ENCODE measurements at regions not wholly inside any gene's neighbourhood (a gene's known extent, or its start where the extent isn't known, plus 50 kb on each side); places are given as distances from the start of the nearest gene placed in this dataset.
"Not testable (repeated sequence)": the region's sequence is repeated elsewhere in the genome, so short reads cannot be mapped to it uniquely, and the experiment has no call there.

DNA sequence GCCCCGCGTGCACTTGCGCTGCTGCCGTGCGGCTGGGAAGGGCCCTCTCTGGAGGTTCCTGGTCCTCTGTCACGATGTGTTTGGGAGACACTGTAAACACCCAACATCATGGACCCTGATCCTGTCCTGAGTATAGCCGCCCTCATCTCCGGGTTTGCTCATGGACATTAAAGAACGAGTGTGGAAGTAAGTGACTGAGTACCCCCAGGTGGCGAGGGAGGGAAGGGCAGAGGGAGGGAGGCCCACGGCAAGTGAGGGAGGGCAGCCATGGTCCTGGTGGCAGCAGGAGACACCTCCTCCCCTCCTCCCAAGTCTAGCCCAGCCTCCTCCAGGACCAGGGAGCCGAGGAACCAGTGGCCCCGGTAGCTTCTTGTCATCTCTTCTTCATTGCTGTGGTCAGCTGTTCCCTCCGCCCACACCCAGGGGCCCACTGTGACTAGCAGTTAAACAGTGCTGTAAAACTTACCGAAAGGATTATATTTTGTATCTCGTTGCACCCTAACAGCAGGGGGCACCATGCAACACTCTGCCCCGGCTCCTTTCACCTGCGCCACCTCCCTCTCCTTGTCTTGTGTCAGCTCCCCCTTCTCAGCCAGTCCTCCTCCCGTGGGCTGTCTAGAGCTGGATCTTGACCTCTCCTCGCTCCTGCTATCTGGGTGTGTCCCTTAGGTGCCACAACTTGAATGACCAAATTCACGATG is 566.5 kb upstream of the B3GAT1 start:
- DNase-seq (ENCODE audit: low read depth in 3 of 3), result no peak

DNA sequence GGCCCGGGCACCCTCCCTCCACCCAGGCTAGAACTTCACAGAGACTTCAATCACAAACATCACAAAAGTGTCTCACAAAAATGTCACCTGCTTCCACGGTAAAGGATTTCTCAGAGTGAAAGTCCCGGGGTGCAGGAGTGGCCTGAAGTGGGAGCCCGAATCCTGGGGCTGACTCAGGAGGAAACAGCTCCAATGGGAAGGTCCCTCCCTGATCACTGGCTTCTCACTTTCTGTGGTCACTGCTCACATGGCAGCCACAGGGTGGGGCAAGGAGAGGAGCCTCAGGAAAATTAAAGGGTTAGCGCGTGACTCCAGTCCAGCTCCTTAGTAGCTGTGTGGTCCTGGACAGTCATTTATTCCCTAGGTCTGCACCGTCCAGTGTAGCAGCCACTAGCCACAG is 564.5 kb upstream of the B3GAT1 start:
- DNase-seq (ENCODE audit: low read depth in 3 of 3), result no peak

DNA sequence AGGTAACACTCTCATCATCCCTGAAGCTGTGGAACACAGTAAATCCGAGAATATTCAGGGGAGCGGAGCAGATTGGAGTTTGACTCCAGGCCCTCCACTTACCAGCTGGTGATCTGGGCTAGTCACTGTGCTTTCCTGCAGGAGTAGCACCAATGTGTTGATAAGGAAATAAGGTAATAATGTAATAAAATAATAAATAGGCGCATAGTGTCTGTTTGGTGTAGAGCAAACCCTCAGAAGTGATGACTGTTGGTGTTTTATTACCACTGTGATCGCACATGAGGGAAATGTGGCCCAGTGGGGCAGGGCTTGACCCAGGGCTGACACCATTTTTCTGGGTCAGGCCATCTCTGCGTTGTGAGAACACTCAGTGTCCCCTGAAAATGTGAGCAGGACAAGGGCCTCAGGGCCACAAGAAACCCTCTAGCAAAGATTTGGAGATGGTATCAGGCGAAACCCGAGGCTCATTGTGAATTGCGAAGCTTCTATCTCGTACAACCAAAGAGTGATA is 563.9 kb upstream of the B3GAT1 start:
- no peak for DNase-seq (ENCODE audit: low read depth in 3 of 3)

DNA sequence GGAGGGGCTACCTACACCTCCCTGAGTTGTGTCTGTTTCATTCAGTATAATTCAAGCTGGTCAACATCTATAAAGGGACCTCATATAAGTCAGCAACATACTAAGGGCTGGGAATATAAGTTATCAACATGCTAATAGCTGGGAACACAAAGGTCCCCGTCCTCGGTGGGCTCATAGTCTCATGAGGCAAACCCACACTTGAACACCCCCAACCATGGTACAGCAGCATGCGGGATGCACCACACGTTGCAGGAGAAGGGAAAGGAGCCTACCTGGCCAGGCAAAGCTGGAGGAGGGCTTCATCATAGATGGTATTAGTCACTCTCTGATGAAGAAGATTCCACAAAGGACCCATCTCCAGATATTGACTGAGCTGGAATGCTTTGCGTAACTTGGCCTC is 561.8 kb upstream of the B3GAT1 start:
- no peak for DNase-seq (ENCODE audit: low read depth in 3 of 3)

DNA sequence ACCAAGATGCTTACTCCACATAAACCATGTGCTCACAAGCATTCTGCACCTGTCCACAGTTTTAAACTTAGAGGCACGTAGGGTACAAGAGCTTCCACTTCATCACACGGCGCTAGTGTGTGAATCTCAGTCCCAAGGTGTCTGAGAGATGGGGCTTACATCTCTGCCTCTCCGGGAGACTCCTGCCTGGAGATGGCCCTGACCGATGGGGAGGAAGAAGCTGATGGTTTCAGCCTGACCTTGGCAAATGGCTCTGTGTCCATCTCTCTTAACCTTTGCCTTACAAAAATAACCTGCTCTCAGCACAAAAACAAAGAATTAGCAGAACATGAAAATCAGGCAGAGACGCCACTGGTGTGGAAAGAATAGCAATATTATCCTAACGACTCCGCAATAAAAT is 559.3 kb upstream of the B3GAT1 start:
- DNase-seq (ENCODE audit: low read depth in 3 of 3), result no peak

DNA sequence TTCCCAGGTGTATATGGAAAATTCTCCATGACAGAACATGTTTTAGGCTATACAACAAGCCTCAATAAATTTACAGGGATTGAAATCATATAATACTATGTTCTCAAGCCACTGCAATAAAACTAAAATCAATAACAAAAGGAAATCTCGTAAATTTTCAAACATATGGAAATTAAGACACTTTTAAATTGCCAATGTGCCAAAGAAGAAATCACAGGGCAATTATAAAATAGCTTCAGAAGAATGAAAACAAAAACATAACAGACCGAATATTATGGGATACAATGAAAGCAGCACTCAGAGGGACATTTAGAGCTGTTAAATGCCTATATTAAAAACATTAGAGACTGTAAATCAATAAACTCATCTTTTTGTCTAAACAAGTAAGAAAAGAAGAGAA is 555.7 kb upstream of the B3GAT1 start:
- DNase-seq (ENCODE audit: low read depth in 3 of 3), result no peak

DNA sequence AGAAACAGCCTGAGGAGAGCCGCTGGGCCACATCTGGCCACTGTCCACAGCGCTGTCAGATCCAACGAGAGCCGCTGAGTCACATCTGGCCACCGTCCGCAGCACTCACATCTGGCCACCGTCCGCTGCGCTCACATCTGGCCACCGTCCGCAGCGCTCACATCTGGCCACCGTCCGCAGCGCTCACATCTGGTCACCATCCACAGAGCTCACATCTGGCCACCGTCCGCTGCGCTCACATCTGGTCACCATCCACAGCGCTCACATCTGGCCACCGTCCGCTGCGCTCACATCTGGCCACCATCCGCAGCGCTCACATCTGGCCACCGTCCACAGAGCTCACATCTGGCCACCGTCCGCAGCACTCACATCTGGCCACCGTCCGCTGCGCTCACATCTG is 549.3 kb upstream of the B3GAT1 start:
- DNase-seq (ENCODE audit: low read depth in 3 of 3), result not testable (repeated sequence)

DNA sequence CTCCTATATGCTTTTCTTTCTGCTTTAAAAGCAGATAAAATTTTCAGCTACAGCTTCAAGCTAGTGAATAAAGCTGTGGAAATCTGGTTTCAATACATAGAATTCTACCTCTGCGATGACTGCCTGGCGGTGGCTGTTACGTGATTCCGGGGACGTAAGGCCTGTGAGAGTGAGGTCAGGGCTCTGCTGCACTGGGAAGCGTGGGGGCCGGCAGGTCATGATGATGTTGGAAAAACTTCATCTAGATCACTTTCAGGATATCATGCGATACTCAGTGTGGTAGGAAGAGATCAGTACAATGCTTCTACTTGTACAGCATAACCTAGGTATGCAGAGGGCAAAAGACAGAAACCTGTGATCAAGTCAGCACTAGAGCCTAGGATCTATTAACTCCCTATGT is 546.8 kb upstream of the B3GAT1 start:
- DNase-seq (ENCODE audit: low read depth in 3 of 3), result no peak

DNA sequence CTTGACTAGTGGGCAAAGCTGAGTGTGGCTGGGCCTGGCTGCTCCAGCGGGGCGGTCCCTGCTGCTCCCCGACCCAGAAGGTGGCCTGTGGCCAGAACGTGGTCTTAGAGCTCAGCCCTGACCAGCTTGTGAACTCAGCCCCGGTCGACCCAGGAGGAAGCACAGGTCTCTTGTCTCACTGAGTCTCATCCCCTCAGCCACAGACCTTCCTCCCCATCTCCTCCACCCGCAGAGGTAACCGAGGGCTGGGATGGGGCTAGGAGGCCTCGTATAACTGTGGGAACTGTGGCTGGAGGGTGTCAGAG is 546.2 kb upstream of the B3GAT1 start:
- no peak for DNase-seq (ENCODE audit: low read depth in 3 of 3)

DNA sequence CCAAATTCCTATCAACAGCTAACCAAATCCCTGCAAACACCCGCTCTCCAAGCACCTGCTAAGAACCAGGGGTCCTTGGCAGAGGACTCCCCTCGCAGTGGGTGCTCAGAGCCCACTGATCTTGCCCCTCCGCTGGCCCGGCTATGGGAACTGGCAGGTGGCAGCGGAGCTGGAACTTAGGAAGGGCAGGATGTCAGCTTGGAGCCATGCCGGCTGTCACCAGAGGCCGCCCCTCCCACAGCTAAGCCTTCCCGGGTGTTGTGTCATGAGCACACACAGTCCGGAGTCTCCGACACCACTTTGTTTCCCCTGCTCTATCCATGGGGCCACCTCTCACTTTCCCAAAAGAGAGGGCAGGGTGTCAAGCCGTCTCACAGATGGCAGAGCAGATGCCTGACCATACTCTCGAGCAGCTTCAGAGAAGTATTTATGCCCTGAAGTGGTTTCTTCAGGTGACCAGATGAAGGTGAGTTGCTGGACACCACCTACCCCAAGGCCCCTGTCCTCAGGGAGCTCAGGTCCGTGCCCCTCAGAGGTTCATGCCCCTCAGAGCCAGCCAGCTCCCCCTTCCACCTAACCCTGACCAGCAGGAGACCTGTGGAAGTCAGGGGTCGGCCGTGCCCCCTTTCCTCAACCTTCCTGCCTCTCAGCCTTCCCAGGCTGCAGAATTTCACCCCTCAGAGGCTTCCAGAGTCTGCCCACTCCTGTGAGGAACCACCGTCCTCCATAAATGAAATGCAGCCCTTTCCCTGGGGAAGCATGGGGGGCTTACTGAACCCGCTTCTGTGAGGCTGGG is 545.7 kb upstream of the B3GAT1 start:
- DNase-seq (ENCODE audit: low read depth in 3 of 3), result no peak

DNA sequence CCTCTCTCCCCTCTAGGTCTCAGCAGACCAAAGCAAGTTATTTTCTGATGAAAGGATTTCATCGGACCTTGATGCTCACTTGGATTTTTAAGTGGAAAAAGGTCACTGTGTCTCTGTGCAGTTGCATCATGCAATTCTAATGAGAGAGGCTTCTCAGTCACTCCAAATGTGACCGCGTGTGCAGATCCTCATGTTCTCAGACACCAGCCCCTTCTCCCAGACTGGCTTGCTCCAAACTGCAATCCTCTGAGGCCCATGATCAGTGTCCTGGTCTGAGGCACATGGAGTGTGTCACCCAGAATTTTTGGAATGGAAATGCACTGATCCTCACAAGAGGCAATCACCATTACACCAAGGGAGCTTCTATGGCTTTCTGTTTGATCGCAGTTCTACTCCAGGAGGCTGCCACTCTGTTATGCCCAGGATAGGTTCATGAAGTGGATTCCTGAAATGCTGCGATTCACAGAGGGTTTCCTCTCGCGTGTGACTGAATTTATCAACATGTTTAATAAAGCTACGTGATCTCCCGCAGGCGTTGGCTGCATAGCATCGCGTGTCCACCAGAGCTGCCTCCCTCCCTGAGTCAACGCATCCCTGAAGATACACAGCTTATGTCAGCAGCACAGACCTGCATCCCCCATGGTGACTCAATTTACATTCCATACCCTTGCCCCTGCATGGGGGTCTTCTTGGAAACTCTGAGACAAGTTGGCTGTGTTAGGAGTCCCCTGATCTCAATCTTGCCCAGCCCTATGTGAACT is 544.6 kb upstream of the B3GAT1 start:
- no peak for DNase-seq (ENCODE audit: low read depth in 3 of 3)

DNA sequence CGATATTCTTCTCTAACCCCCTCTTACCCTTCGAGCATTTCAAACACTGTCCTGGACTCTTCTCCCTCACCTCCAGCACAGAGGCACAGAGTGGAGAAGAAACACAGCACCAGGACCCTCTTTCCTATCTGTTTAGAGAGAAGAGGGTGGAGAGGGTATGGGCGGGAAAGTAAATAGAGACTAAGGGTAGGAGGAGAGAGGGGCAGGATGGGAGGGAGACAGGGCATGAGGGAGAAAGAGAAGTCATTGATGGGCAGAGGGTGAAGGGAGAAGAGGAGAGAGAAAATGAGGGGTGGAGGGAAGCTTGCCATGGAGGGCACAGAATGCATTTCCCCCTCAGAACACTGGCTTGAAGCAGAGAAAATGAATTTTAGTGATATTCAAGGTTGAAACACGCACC is 543.9 kb upstream of the B3GAT1 start:
- DNase-seq (ENCODE audit: low read depth in 3 of 3), result not testable (repeated sequence)

DNA sequence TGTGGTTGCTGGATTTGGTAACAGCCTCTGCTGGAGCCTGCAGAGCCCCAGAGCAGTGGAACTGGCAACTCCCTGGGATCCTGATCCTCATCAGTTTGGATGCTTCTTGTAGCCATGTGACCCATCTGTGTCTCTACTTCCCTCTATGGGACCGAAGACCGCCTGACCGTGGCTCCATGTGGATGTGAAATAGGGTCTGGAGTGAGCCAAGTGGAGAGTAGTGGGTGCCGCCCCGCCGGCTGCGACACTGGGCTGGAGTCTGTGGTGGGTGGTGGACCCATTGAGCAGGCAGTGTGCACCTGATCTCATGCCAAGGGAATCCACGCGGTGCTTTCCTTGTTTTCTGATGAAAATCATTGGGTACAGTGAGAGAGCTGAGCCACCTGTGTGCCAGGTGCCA is 543.2 kb upstream of the B3GAT1 start:
- DNase-seq (ENCODE audit: low read depth in 3 of 3), result no peak

DNA sequence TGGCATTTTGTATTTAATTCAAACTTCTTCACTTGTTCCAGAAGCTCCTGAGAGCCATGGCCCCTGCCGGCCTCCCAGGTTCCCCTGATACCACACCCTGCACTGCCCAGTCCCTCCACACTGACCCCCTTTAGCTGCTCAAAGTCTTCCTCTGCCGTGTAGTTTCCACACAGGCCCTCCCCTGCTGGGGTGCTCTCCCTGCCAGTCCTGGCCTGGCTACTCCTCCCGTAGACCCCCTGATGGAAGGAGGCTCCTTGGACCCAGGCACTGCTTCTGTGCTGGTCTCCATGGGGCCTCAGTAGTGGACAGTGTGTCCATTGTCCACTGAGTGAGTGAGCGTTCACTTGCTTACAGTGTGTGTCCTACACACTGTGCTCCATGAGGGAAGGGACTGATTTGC is 542.4 kb upstream of the B3GAT1 start:
- DNase-seq (ENCODE audit: low read depth in 3 of 3), result not testable (repeated sequence)

DNA sequence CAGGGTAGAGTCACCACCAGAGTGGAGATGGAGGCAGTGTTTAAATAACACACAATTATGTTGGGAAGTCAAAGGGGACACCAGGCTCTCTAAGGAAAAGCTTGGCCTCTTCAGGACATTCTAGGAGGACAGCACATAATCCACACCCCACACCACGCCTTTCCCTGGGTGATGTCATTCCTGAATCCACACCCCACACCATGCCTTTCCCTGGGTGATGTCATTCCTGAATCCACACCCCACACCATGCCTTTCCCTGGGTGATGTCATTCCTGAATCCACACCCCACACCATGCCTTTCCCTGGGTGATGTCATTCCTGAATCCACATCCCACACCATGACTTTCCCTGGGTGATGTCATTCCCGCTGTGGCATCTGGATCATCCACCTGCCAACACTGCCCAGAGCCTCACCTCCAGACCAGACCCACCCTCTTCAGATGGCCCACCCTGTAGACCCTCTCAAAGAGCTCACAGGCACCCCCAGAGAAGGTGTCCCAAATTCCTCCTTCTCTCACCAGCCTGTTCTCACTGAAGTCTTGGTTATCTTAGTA is 541.5 kb upstream of the B3GAT1 start:
- not testable (repeated sequence) for DNase-seq (ENCODE audit: low read depth in 3 of 3)

DNA sequence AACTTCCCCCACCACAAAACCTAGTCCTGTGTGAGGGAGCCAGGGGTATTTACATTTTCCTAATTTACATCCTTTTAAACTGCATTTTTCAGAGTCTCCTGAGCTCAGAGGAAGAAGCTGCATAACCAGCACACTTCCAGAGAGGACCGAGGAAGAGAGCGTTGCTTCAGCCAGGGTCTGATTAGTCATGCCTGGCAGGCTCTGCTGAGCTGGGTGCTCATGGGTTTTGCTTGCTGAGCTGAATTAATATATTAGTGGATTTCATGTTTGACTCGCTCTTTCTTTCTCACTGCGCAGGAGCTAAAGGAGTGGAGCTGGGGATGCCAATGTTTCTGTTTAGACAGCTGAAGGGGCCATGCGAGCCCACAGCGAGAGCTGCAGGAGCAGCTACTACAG is 539.3 kb upstream of the B3GAT1 start:
- no peak for DNase-seq (ENCODE audit: low read depth in 3 of 3)

DNA sequence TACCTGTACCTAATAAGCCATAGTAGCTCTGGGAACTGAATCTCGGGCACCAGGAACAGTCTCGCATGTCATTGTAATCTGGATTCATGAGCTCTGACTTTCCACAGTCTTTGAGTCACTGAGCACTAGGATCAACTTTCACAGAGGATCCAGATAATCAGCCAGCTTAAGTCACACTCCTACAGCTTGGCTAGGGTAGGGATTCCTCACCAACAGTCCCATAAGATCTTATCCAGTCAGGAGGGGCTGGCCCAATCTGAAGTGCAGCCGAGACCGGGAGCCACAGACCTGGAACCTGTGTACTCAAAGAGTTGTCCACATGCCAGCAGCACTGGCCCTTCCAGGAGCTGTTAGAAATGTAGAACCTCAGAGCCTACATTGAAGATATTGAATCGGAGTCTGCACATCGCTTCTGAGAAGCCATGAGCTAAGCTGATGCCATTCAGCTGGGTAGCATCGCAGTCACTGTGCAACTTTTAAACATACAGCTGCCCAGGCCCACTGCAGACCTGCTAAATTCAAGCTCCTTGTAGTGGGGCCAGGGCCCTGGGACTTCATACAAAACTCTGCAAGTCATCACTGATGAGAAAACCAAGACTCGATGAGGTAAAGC is 538.8 kb upstream of the B3GAT1 start:
- no peak for DNase-seq (ENCODE audit: low read depth in 3 of 3)

DNA sequence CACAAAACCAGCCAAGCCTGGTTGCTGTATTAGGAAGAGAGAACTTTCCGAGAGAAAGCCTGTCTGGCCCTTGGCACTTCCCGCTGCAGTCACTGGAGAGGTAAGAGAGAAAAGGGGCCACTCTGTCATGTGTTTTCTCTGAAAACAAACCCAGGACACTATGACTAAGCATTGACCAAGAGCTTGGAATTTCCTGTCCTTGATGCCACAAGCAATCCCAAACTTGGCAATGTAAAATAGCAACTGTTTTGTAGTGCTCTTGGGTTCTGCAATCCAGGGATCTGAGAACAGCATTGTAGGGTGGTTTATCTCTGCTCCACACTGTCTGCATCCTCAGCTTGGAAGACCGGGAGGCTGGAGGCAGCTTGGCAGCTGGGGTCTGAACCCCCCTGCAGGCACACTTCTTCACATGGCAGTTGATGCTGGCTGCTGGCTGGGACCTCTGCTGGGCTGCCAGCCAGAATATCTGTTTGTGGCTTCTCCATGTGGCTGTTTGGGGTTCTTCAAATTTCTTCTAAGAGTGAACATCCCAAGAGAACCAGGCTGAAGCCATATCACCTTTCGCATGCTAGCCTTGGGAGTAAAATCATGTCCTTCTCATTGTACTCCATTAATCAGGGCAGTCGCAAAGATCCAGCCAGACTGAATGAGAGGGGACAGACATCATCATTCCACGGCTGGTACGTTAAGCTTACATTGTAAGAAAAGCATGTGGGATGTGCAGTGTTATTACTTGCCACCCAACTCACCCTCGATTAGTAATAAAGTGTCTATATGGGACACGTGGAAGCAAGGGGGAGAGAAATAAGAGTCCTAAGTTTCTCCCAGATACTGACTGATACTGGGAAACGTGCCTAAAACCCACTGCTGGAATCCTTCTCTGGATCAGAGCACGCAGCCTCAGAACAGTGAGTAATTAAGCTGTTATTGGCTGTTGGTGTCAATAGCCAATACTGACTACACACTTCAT is 537.4 kb upstream of the B3GAT1 start:
- no peak for DNase-seq (ENCODE audit: low read depth in 3 of 3)

DNA sequence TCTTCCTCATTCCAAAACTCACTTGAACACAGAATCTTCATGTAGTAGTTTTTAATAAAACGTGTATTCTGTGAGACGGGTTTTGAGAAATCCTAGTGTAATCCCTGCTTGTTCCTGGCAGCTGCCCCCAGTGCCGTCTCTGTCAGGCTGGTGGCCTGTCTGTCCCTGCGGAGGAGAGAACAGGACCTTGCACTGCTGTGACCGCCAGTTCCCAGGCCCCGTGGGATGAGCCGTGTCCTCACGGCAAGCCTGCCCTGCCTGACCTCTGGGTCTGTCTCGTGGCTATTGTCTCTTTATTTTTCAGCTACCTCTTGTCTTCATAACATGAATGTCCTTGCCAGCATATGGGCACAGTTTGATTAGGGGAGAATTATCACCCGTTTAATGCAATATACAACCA is 535.5 kb upstream of the B3GAT1 start:
- no peak for DNase-seq (ENCODE audit: low read depth in 3 of 3)

DNA sequence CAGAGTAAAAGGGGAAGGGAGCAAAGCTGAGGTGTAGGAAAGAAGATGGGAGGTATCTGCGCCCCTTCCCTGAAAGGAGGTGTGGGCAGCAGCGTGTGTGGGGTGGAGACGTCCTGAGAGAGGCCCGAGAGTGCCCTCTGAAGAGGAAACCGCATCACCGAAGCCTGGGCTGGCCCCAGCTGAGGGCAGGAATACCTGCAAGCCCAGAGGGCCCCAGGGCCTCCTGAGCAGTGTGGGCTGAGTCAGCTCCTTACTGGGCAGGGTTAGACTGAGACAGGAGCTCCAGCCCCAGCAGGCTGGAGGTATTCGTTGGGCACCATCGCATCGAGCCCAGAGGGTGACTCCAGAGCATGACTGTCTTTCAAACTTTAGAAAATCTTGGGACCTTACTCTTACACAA is 534.0 kb upstream of the B3GAT1 start:
- DNase-seq (ENCODE audit: low read depth in 3 of 3), result no peak

DNA sequence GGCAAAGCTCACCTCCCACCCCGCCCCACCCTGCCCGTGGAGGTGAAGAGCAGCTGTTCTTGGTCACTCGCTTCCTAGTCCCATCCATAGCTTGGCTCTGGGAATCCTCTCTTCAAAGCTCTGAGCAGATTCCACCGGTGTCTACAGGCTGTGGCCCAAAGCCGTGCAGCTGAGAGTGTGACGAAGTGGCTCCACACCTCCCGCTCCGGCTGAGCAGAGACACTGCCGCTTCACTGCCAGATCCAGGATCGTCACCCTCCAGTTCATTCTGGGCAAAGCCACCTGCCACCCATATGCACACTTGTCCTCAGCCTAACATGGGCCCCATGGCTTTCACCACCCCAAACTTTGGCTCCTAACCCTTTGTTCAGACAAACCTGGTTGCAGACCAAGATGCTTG is 532.9 kb upstream of the B3GAT1 start:
- no peak for DNase-seq (ENCODE audit: low read depth in 3 of 3)

Measured in stimulated activated CD4-positive, alpha-beta T cell treated with anti-CD3 and anti-CD28 coated beads, TNF-alpha, amount 100 ng/mL, for 4 hours (primary cell).